ENCODE measurements at regions not wholly inside any gene's neighbourhood (a gene's known extent, or its start where the extent isn't known, plus 50 kb on each side); places are given as distances from the start of the nearest gene placed in this dataset.
"Not testable (repeated sequence)": the region's sequence is repeated elsewhere in the genome, so short reads cannot be mapped to it uniquely, and the experiment has no call there.

GRCh38 chr14:31911160-31911559 lies 165.9 kb upstream of the ARHGAP5 start:
- no peak for DNase-seq

GRCh38 chr14:31913370-31913769 lies 163.7 kb upstream of the ARHGAP5 start:
- no peak for DNase-seq

GRCh38 chr14:31918289-31918688 lies 158.8 kb upstream of the ARHGAP5 start:
- not testable (repeated sequence) for DNase-seq

GRCh38 chr14:31920001-31920400 lies 157.1 kb upstream of the ARHGAP5 start:
- no peak for DNase-seq

GRCh38 chr14:31920989-31921650 lies 156.0 kb upstream of the ARHGAP5 start:
- no peak for DNase-seq

GRCh38 chr14:31921721-31922120 lies 155.4 kb upstream of the ARHGAP5 start:
- no peak for DNase-seq

GRCh38 chr14:31926123-31926522 lies 151.0 kb upstream of the ARHGAP5 start:
- DNase-seq = peak; percentile 40

GRCh38 chr14:31926652-31927347 lies 150.3 kb upstream of the ARHGAP5 start:
- no peak for DNase-seq

- DNase-seq = no peak
These were observed 149.7 kb upstream of the ARHGAP5 start for GRCh38 chr14:31927348-31927832.

GRCh38 chr14:31930070-31930469 lies 147.0 kb upstream of the ARHGAP5 start:
- no peak for DNase-seq

GRCh38 chr14:31930493-31931240 lies 146.4 kb upstream of the ARHGAP5 start:
- no peak for DNase-seq

- no peak for DNase-seq
These were observed 144.4 kb upstream of the ARHGAP5 start for GRCh38 chr14:31932675-31933074.

- no peak for DNase-seq
These were observed 143.4 kb upstream of the ARHGAP5 start for GRCh38 chr14:31933716-31934115.

GRCh38 chr14:31934767-31935266 lies 142.3 kb upstream of the ARHGAP5 start:
- peak; percentile 32 for DNase-seq

- DNase-seq = no peak
These were observed 141.7 kb upstream of the ARHGAP5 start for GRCh38 chr14:31935391-31935790.

- no peak for DNase-seq
These were observed 141.0 kb upstream of the ARHGAP5 start for GRCh38 chr14:31936115-31936514.

- peak; percentile 5 for DNase-seq
These were observed 139.3 kb upstream of the ARHGAP5 start for GRCh38 chr14:31937730-31938346.

- DNase-seq = no peak
These were observed 137.2 kb upstream of the ARHGAP5 start for GRCh38 chr14:31939934-31940333.

- DNase-seq = no peak
These were observed 135.6 kb upstream of the ARHGAP5 start for GRCh38 chr14:31941487-31941886.

GRCh38 chr14:31942166-31942841 lies 134.8 kb upstream of the ARHGAP5 start:
- no peak for DNase-seq

GRCh38 chr14:31943217-31943799 lies 133.8 kb upstream of the ARHGAP5 start:
- no peak for DNase-seq

- no peak for DNase-seq
These were observed 133.2 kb upstream of the ARHGAP5 start for GRCh38 chr14:31943861-31944255.

Measured in RPMI8226 (cell line).